ENCODE measurements at regions not wholly inside any gene's neighbourhood (a gene's known extent, or its start where the extent isn't known, plus 50 kb on each side); places are given as distances from the start of the nearest gene placed in this dataset.

GRCh38 chr1:59223989-59224634, 72.8 kb upstream of the FGGY start:
- TF ChIP-seq CTCF (IDR thresholded peaks at IDR 0.05 in 8 of 11, conservative IDR thresholded peaks at IDR 0.05 in 3 of 11) (no peak), POLR2A (IDR thresholded peaks at IDR 0.05) (no peak), POLR2AphosphoS5 (IDR thresholded peaks at IDR 0.05) (no peak)

Data from spleen (tissue), 7 donors.